ENCODE measurements at regions not wholly inside any gene's neighbourhood (a gene's known extent, or its start where the extent isn't known, plus 50 kb on each side); places are given as distances from the start of the nearest gene placed in this dataset.
A peak's percentile ranks its signal among the peaks of the same experiment; 100 is the strongest.
"Not testable (repeated sequence)": the region's sequence is repeated elsewhere in the genome, so short reads cannot be mapped to it uniquely, and the experiment has no call there.

GRCh38 chr9:124177522-124177921 lies 80.2 kb upstream of the NEK6 start:
- not testable (repeated sequence) for H3K9ac ChIP-seq (ENCODE audit: low read depth, low read length, poor library complexity); H3K4me2 ChIP-seq (ENCODE audit: insufficient read depth, low read length, poor library complexity, severe bottlenecking); H3K4me3 ChIP-seq (ENCODE audit: low read length in 2 of 2); H2BK5ac ChIP-seq (ENCODE audit: low read length); H3K36me3 ChIP-seq (replicated peaks in 1 of 2; ENCODE audit: control insufficient read depth in 2 of 2, insufficient read depth in 2 of 2, low read length in 2 of 2); H3K79me1 ChIP-seq (ENCODE audit: low read depth, low read length); H3K23ac ChIP-seq (ENCODE audit: low read depth, low read length, poor library complexity); H2BK15ac ChIP-seq (ENCODE audit: low read length); DNase-seq (ENCODE audit: low spot score); H3K9me3 ChIP-seq (replicated peaks in 1 of 2; ENCODE audit: control insufficient read depth in 2 of 2, insufficient read depth in 1 of 2, low read depth in 1 of 2, low read length in 2 of 2); H3K4me1 ChIP-seq (ENCODE audit: control insufficient read depth in 2 of 2, insufficient read depth in 1 of 2, low read depth in 1 of 2, low read length in 2 of 2); H3K14ac ChIP-seq (ENCODE audit: low read length); H3K4ac ChIP-seq (ENCODE audit: low read length); H2BK120ac ChIP-seq (ENCODE audit: low read depth, low read length); H4K91ac ChIP-seq (ENCODE audit: low read depth, low read length, poor library complexity); H2BK12ac ChIP-seq (ENCODE audit: low read length); H3K18ac ChIP-seq (ENCODE audit: low read length); H3K27ac ChIP-seq (replicated peaks; ENCODE audit: low read length); H4K8ac ChIP-seq (ENCODE audit: low read depth, low read length); H2AK5ac ChIP-seq (ENCODE audit: low read depth, low read length); H2AFZ ChIP-seq (ENCODE audit: low read length)
- WGBS, 2 donors (ENCODE audit: extremely low coverage in 2 of 2, insufficient read length in 2 of 2, insufficient replicate concordance in 1 of 2), result no CpG with 5 or more reads among the region's 7 CpGs
- H3K27me3 ChIP-seq (ENCODE audit: control insufficient read depth in 3 of 3, insufficient read depth in 3 of 3, low read depth in 1 of 3, low read length in 3 of 3), result peaks cover 0 to 13% (median 0%) of the 10 kb centered on the region in 3 experiments

- no peak overlapping the region for H4K91ac ChIP-seq (ENCODE audit: low read depth, low read length, poor library complexity)
- peak overlapping the region; percentile 35 for H2BK120ac ChIP-seq (ENCODE audit: low read depth, low read length)
- H3K36me3 ChIP-seq (replicated peaks in 1 of 2; ENCODE audit: control insufficient read depth in 2 of 2, insufficient read depth in 2 of 2, low read length in 2 of 2), result no peaks in the 10 kb centered on the region
- H3K27ac ChIP-seq (replicated peaks; ENCODE audit: low read length), result no peak overlapping the region
- no peak overlapping the region for H2BK15ac ChIP-seq (ENCODE audit: low read length)
- no peak overlapping the region for H4K8ac ChIP-seq (ENCODE audit: low read depth, low read length)
- no CpG with 5 or more reads among the region's 19 CpGs for WGBS, 2 donors (ENCODE audit: extremely low coverage in 2 of 2, insufficient read length in 2 of 2, insufficient replicate concordance in 1 of 2)
- H2AFZ ChIP-seq (ENCODE audit: low read length), result no peak overlapping the region
- no peak overlapping the region for H3K4me2 ChIP-seq (ENCODE audit: insufficient read depth, low read length, poor library complexity, severe bottlenecking)
- H3K4me1 ChIP-seq (ENCODE audit: control insufficient read depth in 2 of 2, insufficient read depth in 1 of 2, low read depth in 1 of 2, low read length in 2 of 2), result no peaks in the 10 kb centered on the region
- H3K18ac ChIP-seq (ENCODE audit: low read length), result no peak overlapping the region
- H3K23ac ChIP-seq (ENCODE audit: low read depth, low read length, poor library complexity), result no peak overlapping the region
- H2BK12ac ChIP-seq (ENCODE audit: low read length), result no peak overlapping the region
- no peak overlapping the region for H3K14ac ChIP-seq (ENCODE audit: low read length)
- peaks cover 0 to 13% (median 0%) of the 10 kb centered on the region in 3 experiments for H3K27me3 ChIP-seq (ENCODE audit: control insufficient read depth in 3 of 3, insufficient read depth in 3 of 3, low read depth in 1 of 3, low read length in 3 of 3)
- no peak overlapping the region for H3K9ac ChIP-seq (ENCODE audit: low read depth, low read length, poor library complexity)
- no peak overlapping the region for H3K4me3 ChIP-seq (ENCODE audit: low read length in 2 of 2)
- H3K4ac ChIP-seq (ENCODE audit: low read length), result no peak overlapping the region
- no peaks in the 10 kb centered on the region for H3K9me3 ChIP-seq (replicated peaks in 1 of 2; ENCODE audit: control insufficient read depth in 2 of 2, insufficient read depth in 1 of 2, low read depth in 1 of 2, low read length in 2 of 2)
- DNase-seq (ENCODE audit: low spot score), result no peak
- H2AK5ac ChIP-seq (ENCODE audit: low read depth, low read length), result no peak overlapping the region
- no peak overlapping the region for H2BK5ac ChIP-seq (ENCODE audit: low read length)
- no peaks in the 10 kb centered on the region for H3K79me1 ChIP-seq (ENCODE audit: low read depth, low read length)
Observed at GRCh38 chr9:124179196-124180071, 78.3 kb upstream of the NEK6 start.

GRCh38 chr9:124180557-124180956 lies 77.2 kb upstream of the NEK6 start:
- H2BK5ac ChIP-seq (ENCODE audit: low read length), result no peak overlapping the region
- no peak overlapping the region for H3K4me3 ChIP-seq (ENCODE audit: low read length in 2 of 2)
- H2BK120ac ChIP-seq (ENCODE audit: low read depth, low read length), result no peak overlapping the region
- no peak overlapping the region for H4K8ac ChIP-seq (ENCODE audit: low read depth, low read length)
- no peak overlapping the region for H2BK12ac ChIP-seq (ENCODE audit: low read length)
- no peak overlapping the region for H3K4me2 ChIP-seq (ENCODE audit: insufficient read depth, low read length, poor library complexity, severe bottlenecking)
- H3K79me1 ChIP-seq (ENCODE audit: low read depth, low read length), result no peaks in the 10 kb centered on the region
- no peak overlapping the region for H3K27ac ChIP-seq (replicated peaks; ENCODE audit: low read length)
- H3K9me3 ChIP-seq (replicated peaks in 1 of 2; ENCODE audit: control insufficient read depth in 2 of 2, insufficient read depth in 1 of 2, low read depth in 1 of 2, low read length in 2 of 2), result no peaks in the 10 kb centered on the region
- WGBS, 2 donors (ENCODE audit: extremely low coverage in 2 of 2, insufficient read length in 2 of 2, insufficient replicate concordance in 1 of 2), result no CpG with 5 or more reads among the region's 7 CpGs
- H3K4me1 ChIP-seq (ENCODE audit: control insufficient read depth in 2 of 2, insufficient read depth in 1 of 2, low read depth in 1 of 2, low read length in 2 of 2), result no peaks in the 10 kb centered on the region
- no peak overlapping the region for H3K4ac ChIP-seq (ENCODE audit: low read length)
- H3K36me3 ChIP-seq (replicated peaks in 1 of 2; ENCODE audit: control insufficient read depth in 2 of 2, insufficient read depth in 2 of 2, low read length in 2 of 2), result no peaks in the 10 kb centered on the region
- H3K18ac ChIP-seq (ENCODE audit: low read length), result peak overlapping the region; percentile 46
- no peak overlapping the region for H3K23ac ChIP-seq (ENCODE audit: low read depth, low read length, poor library complexity)
- H3K14ac ChIP-seq (ENCODE audit: low read length), result peak overlapping the region; percentile 47
- no peak for DNase-seq (ENCODE audit: low spot score)
- H2AFZ ChIP-seq (ENCODE audit: low read length), result no peak overlapping the region
- no peak overlapping the region for H4K91ac ChIP-seq (ENCODE audit: low read depth, low read length, poor library complexity)
- no peak overlapping the region for H2AK5ac ChIP-seq (ENCODE audit: low read depth, low read length)
- H3K9ac ChIP-seq (ENCODE audit: low read depth, low read length, poor library complexity), result no peak overlapping the region
- no peak overlapping the region for H2BK15ac ChIP-seq (ENCODE audit: low read length)
- H3K27me3 ChIP-seq (ENCODE audit: control insufficient read depth in 3 of 3, insufficient read depth in 3 of 3, low read depth in 1 of 3, low read length in 3 of 3), result peaks cover 0 to 11% (median 0%) of the 10 kb centered on the region in 3 experiments

GRCh38 chr9:124182741-124183140 lies 75.0 kb upstream of the NEK6 start:
- peaks cover 0 to 18% (median 0%) of the 10 kb centered on the region in 3 experiments for H3K27me3 ChIP-seq (ENCODE audit: control insufficient read depth in 3 of 3, insufficient read depth in 3 of 3, low read depth in 1 of 3, low read length in 3 of 3)
- H3K4me3 ChIP-seq (ENCODE audit: low read length in 2 of 2), result no peak overlapping the region
- no peak overlapping the region for H4K8ac ChIP-seq (ENCODE audit: low read depth, low read length)
- no peak overlapping the region for H3K4me2 ChIP-seq (ENCODE audit: insufficient read depth, low read length, poor library complexity, severe bottlenecking)
- H2AFZ ChIP-seq (ENCODE audit: low read length), result no peak overlapping the region
- H2BK15ac ChIP-seq (ENCODE audit: low read length), result no peak overlapping the region
- H3K27ac ChIP-seq (replicated peaks; ENCODE audit: low read length), result no peak overlapping the region
- H3K36me3 ChIP-seq (replicated peaks in 1 of 2; ENCODE audit: control insufficient read depth in 2 of 2, insufficient read depth in 2 of 2, low read length in 2 of 2), result no peaks in the 10 kb centered on the region
- no peak overlapping the region for H3K18ac ChIP-seq (ENCODE audit: low read length)
- H2BK12ac ChIP-seq (ENCODE audit: low read length), result no peak overlapping the region
- H3K4ac ChIP-seq (ENCODE audit: low read length), result no peak overlapping the region
- H3K9ac ChIP-seq (ENCODE audit: low read depth, low read length, poor library complexity), result no peak overlapping the region
- no peak overlapping the region for H2AK5ac ChIP-seq (ENCODE audit: low read depth, low read length)
- no peak overlapping the region for H4K91ac ChIP-seq (ENCODE audit: low read depth, low read length, poor library complexity)
- peaks cover 0 to 5% of the 10 kb centered on the region in 2 donors for H3K4me1 ChIP-seq (ENCODE audit: control insufficient read depth in 2 of 2, insufficient read depth in 1 of 2, low read depth in 1 of 2, low read length in 2 of 2)
- WGBS, 2 donors (ENCODE audit: extremely low coverage in 2 of 2, insufficient read length in 2 of 2, insufficient replicate concordance in 1 of 2), result no CpG with 5 or more reads among the region's 5 CpGs
- DNase-seq (ENCODE audit: low spot score), result no peak
- no peak overlapping the region for H2BK120ac ChIP-seq (ENCODE audit: low read depth, low read length)
- H3K14ac ChIP-seq (ENCODE audit: low read length), result no peak overlapping the region
- no peaks in the 10 kb centered on the region for H3K9me3 ChIP-seq (replicated peaks in 1 of 2; ENCODE audit: control insufficient read depth in 2 of 2, insufficient read depth in 1 of 2, low read depth in 1 of 2, low read length in 2 of 2)
- H3K23ac ChIP-seq (ENCODE audit: low read depth, low read length, poor library complexity), result no peak overlapping the region
- H2BK5ac ChIP-seq (ENCODE audit: low read length), result no peak overlapping the region
- H3K79me1 ChIP-seq (ENCODE audit: low read depth, low read length), result no peaks in the 10 kb centered on the region

Measured in neuronal stem cell (in vitro differentiated cells).